SK-N-SH (cell line): ENCODE measurements at regions not wholly inside any gene's neighbourhood (a gene's known extent, or its start where the extent isn't known, plus 50 kb on each side); places are given as distances from the start of the nearest gene placed in this dataset.
"Not testable (repeated sequence)": the region's sequence is repeated elsewhere in the genome, so short reads cannot be mapped to it uniquely, and the experiment has no call there.

Source experiments
- CTCF ChIA-PET: fragments of 300-600, 350-600 bp; formaldehyde crosslinking; extraction: SDS; loops from one replicate; lab custom pipeline; 2021; lab: Yijun Ruan, JAX
- POLR2A ChIA-PET: fragments of 350-600 bp; sonication (Branson Sonifier 250); formaldehyde crosslinking; extraction: SDS; loops from one replicate; lab custom pipeline; 2020; ENCODE audit warnings: antibody characterized with exemption, inconsistent platforms; lab: Yijun Ruan, JAX
- DNase-seq: peaks from one replicate; pipeline ENCODE4 v3.0.0; 2012
- H2AFZ ChIP-seq: fragments of 200-600 bp; sonication (generic); 2 replicates; pipeline ENCODE4 v1.8.1; 2016; ENCODE audit warnings: antibody characterized with exemption, mild to moderate bottlenecking, low read depth
- H3F3A ChIP-seq: fragments of 200-600 bp; sonication (generic); replicated peaks from 2 replicates; pipeline ENCODE3; 2016; ENCODE audit warnings: antibody characterized with exemption, mild to moderate bottlenecking; ENCODE audit not compliant: insufficient read depth
- H3K27ac ChIP-seq, 2 experiments: fragments of 200-500 bp in 1 of 2; fragments of 200-600 bp in 1 of 2; sonication (Bioruptor generic) in 1 of 2; sonication (generic), shearing (Covaris generic) in 1 of 2; 2 replicates each; pipeline versions ENCODE4 v1.5.1 to v1.6.1; 2014 to 2016; ENCODE audit warnings: low read depth in 2 of 2, inconsistent platforms in 1 of 2, low read length in 1 of 2, mild to moderate bottlenecking in 1 of 2, mixed read lengths in 1 of 2
- H3K27me3 ChIP-seq: fragments of 200-600 bp; sonication (generic), shearing (Covaris generic); 2 replicates; pipeline ENCODE4 v1.6.1; 2016; ENCODE audit warnings: mixed run types; ENCODE audit not compliant: insufficient read depth
- H3K36me3 ChIP-seq, 2 experiments: fragments of 200-500 bp in 1 of 2; fragments of 200-600 bp in 1 of 2; sonication (Bioruptor generic) in 1 of 2; sonication (generic) in 1 of 2; replicated peaks in 1 of 2; 2 replicates each; pipeline versions ENCODE3 to v1.5.1; 2014 to 2016; ENCODE audit warnings: low read length in 1 of 2, mild to moderate bottlenecking in 1 of 2; ENCODE audit not compliant: insufficient read depth in 2 of 2, control insufficient read depth in 1 of 2
- H3K4me1 ChIP-seq, 2 experiments: fragments of 200-500 bp in 1 of 2; fragments of 200-600 bp in 1 of 2; sonication (Bioruptor generic) in 1 of 2; sonication (generic), shearing (Covaris generic) in 1 of 2; 2 replicates each; pipeline versions ENCODE4 v1.5.1 to v1.6.1; 2014 to 2016; ENCODE audit warnings: low read depth in 1 of 2, low read length in 1 of 2, mixed run types in 1 of 2; ENCODE audit not compliant: insufficient read depth in 2 of 2, control insufficient read depth in 1 of 2
- H3K4me2 ChIP-seq: fragments of 200-600 bp; sonication (generic), shearing (Covaris generic); 2 replicates; pipeline ENCODE4 v1.6.1; 2017; ENCODE audit warnings: mixed run types
- H3K4me3 ChIP-seq, 2 experiments: fragments of 200-500 bp in 1 of 2; fragments of 200-600 bp in 1 of 2; sonication (Bioruptor generic) in 1 of 2; sonication (generic), shearing (Covaris generic) in 1 of 2; 2 replicates each; pipeline versions ENCODE4 v1.5.1 to v1.8.1; 2014 to 2016; ENCODE audit warnings: low read depth in 2 of 2, inconsistent platforms in 1 of 2, low read length in 1 of 2, mild to moderate bottlenecking in 1 of 2, mixed read lengths in 1 of 2, moderate library complexity in 1 of 2
- H3K79me2 ChIP-seq: fragments of 200-600 bp; sonication (generic); 2 replicates; pipeline ENCODE4 v1.8.1; 2017; ENCODE audit warnings: mild to moderate bottlenecking; ENCODE audit not compliant: insufficient read depth
- H3K9ac ChIP-seq: fragments of 200-600 bp; sonication (generic); 2 replicates; pipeline ENCODE4 v1.6.1; 2017; ENCODE audit warnings: mixed run types
- H3K9me2 ChIP-seq: fragments of 200-600 bp; sonication (generic); 2 replicates; pipeline ENCODE4 v1.6.1; 2017; ENCODE audit warnings: mixed run types
- H3K9me3 ChIP-seq: fragments of 200-600 bp; sonication (generic); 2 replicates; pipeline ENCODE4 v1.6.1; 2017; ENCODE audit warnings: mixed run types, mild to moderate bottlenecking, moderate library complexity
- H4K20me1 ChIP-seq: fragments of 200-600 bp; sonication (generic); 2 replicates; pipeline ENCODE4 v1.6.1; 2017; ENCODE audit warnings: mild to moderate bottlenecking, mixed run types; ENCODE audit not compliant: insufficient read depth
- CTCF ChIP-seq: fragments of 200-600 bp; sonication (generic); IDR thresholded peaks from 2 replicates; pipeline ENCODE4 v1.6.1; 2017; ENCODE audit warnings: antibody characterized with exemption, mild to moderate bottlenecking, moderate library complexity
- ELF1 ChIP-seq: IDR thresholded peaks from 2 replicates; pipeline ENCODE4 v1.4.0; 2012
- EZH2phosphoT487 ChIP-seq: fragments of 200-600 bp; sonication (generic); IDR thresholded peaks from 2 replicates; pipeline ENCODE4 v1.6.1; 2017; ENCODE audit warnings: low read depth, mixed run types, mild to moderate bottlenecking, antibody characterized with exemption, moderate library complexity, borderline replicate concordance
- FOXM1 ChIP-seq: IDR thresholded peaks from 2 replicates; pipeline ENCODE4 v1.4.0; 2012; ENCODE audit warnings: low read depth, mild to moderate bottlenecking
- GATA2 ChIP-seq: sonication (generic); formaldehyde crosslinking; IDR thresholded peaks from 2 replicates; pipeline ENCODE4 v1.5.0; 2020; ENCODE audit warnings: mild to moderate bottlenecking, missing genetic modification reagents
- IRF3 ChIP-seq: fragments of 150-350 bp; IDR thresholded peaks from 2 replicates; pipeline ENCODE4 v1.6.1; 2016; ENCODE audit warnings: mild to moderate bottlenecking, low read depth, low read length
- JUND ChIP-seq: IDR thresholded peaks from 2 replicates; pipeline ENCODE4 v1.4.0; 2012
- MEF2A ChIP-seq: IDR thresholded peaks from 2 replicates; pipeline ENCODE4 v1.4.0; 2012; ENCODE audit warnings: low read depth, borderline replicate concordance
- NFIC ChIP-seq: IDR thresholded peaks from 2 replicates; pipeline ENCODE4 v1.4.0; 2012; ENCODE audit warnings: borderline replicate concordance
- RAD21 ChIP-seq: IDR thresholded peaks from 2 replicates; pipeline ENCODE4 v1.6.1; 2012; ENCODE audit warnings: mild to moderate bottlenecking, low read length
- RCOR1 ChIP-seq: fragments of 150-350 bp; IDR thresholded peaks from 2 replicates; pipeline ENCODE4 v1.6.1; 2017; ENCODE audit warnings: antibody characterized with exemption, low read length
- RFX5 ChIP-seq: IDR thresholded peaks from 2 replicates; pipeline ENCODE4 v1.6.1; 2012; ENCODE audit warnings: mild to moderate bottlenecking, improper control_type of control experiment, low read length
- RXRA ChIP-seq: IDR thresholded peaks from 2 replicates; pipeline ENCODE4 v1.4.0; 2012; ENCODE audit warnings: low read depth, mild to moderate bottlenecking, borderline replicate concordance
- SMC3 ChIP-seq: IDR thresholded peaks from 2 replicates; pipeline ENCODE4 v1.6.1; 2012; ENCODE audit warnings: low read depth, low read length, improper control_type of control experiment
- TAF1 ChIP-seq: IDR thresholded peaks from 2 replicates; pipeline ENCODE4 v1.6.1; 2012; ENCODE audit warnings: low read depth, mild to moderate bottlenecking, low read length, moderate library complexity, borderline replicate concordance
- YY1 ChIP-seq: IDR thresholded peaks from 2 replicates; pipeline ENCODE4 v1.4.0; 2012; ENCODE audit warnings: low read depth, mild to moderate bottlenecking
- whole genome bisulfite sequencing: methylation state at CpG from one replicate; pipeline ENCODE4 v1.1.6; 2017; ENCODE audit warnings: low lambda C conversion rate; 5-methylcytosine and 5-hydroxymethylcytosine counted together
- TF ChIP-seq, protein P1 (sequence below): IDR thresholded peaks from 2 replicates; pipeline ENCODE4; 2012
- TF ChIP-seq, protein P2 (sequence below): IDR thresholded peaks from 2 replicates; pipeline ENCODE4 v1.4.0; 2012; ENCODE audit warnings: low read depth, borderline replicate concordance
- TF ChIP-seq, protein P3 (sequence below): IDR thresholded peaks from 2 replicates; pipeline ENCODE4 v1.4.0; 2012; ENCODE audit warnings: low read depth

DNA sequence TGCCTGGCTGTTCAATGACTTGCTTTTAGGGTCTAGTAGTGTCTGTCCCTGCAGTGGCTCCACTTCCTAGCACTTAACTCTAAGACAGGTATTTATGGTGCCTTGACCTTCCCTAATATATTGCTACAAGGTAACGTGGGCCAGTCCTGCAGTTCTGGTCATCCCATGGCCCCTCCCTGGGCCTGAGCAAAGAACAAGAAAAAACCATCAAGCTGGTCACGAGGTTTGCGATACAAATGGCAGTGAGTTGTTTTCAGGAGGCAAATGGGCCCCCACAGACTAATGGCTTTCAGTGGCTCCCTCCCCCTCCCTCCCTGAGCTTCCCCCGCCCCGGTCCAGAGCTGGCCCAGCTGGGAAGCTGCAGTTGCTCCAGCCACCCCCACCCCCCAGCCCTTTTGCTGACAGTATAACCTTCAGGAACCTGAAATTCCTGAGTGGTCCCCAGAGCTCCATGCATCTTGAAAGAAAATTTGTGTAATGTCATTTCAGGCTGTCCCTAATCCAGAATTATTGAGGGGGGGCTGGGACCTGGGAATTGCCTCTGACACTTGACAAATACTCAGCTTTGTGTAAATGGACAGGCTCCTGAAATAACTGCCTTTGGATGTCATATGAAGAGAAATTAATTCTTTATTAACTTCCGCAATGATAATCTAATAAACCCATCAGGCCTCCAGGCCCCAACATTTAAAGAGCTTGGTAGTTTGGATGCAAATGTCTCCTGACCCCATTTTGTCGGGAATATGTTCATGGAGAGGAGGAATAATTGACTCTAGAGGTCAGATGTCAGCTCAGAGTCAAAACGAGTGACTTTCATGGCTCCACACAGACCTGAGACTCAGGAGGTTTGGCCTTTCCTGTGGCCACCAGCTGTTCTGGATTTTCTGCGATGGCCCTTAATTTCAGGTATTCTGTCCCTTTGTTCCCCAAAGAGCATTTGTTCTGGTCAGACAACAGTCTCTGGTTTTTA lies 153.2 kb upstream of the TOP1 start:
- Histone ChIP-seq H3F3A (no peaks in the 10 kb centered on the region), H3K79me2 (no peaks in the 10 kb centered on the region), H4K20me1 (no peaks in the 10 kb centered on the region), H3K36me3 (no peaks in the 10 kb centered on the region), H3K9me2 (no peaks in the 10 kb centered on the region), H3K4me3 (no peak overlapping the region), H2AFZ (no peak overlapping the region), H3K4me1 (peaks cover 0 to 2% of the 10 kb centered on the region in 2 experiments; a peak in 1 of 4 replicates), H3K9ac (no peak overlapping the region), H3K9me3 (no peaks in the 10 kb centered on the region), H3K27ac (no peak overlapping the region), H3K4me2 (no peak overlapping the region), H3K27me3 (no peaks in the 10 kb centered on the region)
- TF ChIP-seq ELF1: no peak
- TF ChIP-seq RXRA: no peak
- no peak for TF ChIP-seq GATA2 (CRISPR knock-in tag)
- TF ChIP-seq JUND: no peak
- TF ChIP-seq RFX5: no peak
- no peak for TF ChIP-seq YY1
- no peak for TF ChIP-seq MEF2A
- TF ChIP-seq CTCF: no peak
- no peak for TF ChIP-seq TAF1
- TF ChIP-seq, protein P1, sequence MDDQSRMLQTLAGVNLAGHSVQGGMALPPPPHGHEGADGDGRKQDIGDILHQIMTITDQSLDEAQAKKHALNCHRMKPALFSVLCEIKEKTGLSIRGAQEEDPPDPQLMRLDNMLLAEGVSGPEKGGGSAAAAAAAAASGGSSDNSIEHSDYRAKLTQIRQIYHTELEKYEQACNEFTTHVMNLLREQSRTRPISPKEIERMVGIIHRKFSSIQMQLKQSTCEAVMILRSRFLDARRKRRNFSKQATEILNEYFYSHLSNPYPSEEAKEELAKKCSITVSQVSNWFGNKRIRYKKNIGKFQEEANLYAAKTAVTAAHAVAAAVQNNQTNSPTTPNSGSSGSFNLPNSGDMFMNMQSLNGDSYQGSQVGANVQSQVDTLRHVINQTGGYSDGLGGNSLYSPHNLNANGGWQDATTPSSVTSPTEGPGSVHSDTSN: no peak
- TF ChIP-seq RAD21: no peak
- TF ChIP-seq, protein P2, sequence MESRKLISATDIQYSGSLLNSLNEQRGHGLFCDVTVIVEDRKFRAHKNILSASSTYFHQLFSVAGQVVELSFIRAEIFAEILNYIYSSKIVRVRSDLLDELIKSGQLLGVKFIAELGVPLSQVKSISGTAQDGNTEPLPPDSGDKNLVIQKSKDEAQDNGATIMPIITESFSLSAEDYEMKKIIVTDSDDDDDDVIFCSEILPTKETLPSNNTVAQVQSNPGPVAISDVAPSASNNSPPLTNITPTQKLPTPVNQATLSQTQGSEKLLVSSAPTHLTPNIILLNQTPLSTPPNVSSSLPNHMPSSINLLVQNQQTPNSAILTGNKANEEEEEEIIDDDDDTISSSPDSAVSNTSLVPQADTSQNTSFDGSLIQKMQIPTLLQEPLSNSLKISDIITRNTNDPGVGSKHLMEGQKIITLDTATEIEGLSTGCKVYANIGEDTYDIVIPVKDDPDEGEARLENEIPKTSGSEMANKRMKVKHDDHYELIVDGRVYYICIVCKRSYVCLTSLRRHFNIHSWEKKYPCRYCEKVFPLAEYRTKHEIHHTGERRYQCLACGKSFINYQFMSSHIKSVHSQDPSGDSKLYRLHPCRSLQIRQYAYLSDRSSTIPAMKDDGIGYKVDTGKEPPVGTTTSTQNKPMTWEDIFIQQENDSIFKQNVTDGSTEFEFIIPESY: no peak
- no peak for TF ChIP-seq IRF3
- TF ChIP-seq RCOR1: no peak
- no peak for TF ChIP-seq SMC3
- TF ChIP-seq EZH2phosphoT487: no peak
- no peak for TF ChIP-seq NFIC
- TF ChIP-seq, protein P3, sequence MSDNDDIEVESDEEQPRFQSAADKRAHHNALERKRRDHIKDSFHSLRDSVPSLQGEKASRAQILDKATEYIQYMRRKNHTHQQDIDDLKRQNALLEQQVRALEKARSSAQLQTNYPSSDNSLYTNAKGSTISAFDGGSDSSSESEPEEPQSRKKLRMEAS: no peak
- no peak for TF ChIP-seq FOXM1
- WGBS: 43% methylated on average over 9 of the region's 9 CpGs
- CTCF ChIA-PET: interaction anchor here (1.2 to 2.2 kb wide), 3 partner anchors 20 to 70 kb away, joined by 3 to 6 read pairs (median 5); no protein-coding TSS in a partner anchor
- POLR2A ChIA-PET: no interaction called here
- DNase-seq: no peak

- H3K36me3 ChIP-seq, H3K79me2 ChIP-seq, H2AFZ ChIP-seq, H3K4me1 ChIP-seq, DNase-seq, POLR2A ChIA-PET, H3K27me3 ChIP-seq, H3K4me2 ChIP-seq, H3F3A ChIP-seq, CTCF ChIA-PET, H3K9me3 ChIP-seq, H3K27ac ChIP-seq, H4K20me1 ChIP-seq, H3K9ac ChIP-seq, H3K4me3 ChIP-seq, H3K9me2 ChIP-seq: not testable (repeated sequence)
- WGBS: 38% methylated on average over 1 of the region's 1 CpG
Observed at GRCh38 chr20:40878099-40878498, 150.5 kb upstream of the TOP1 start.
